GM10266 (cell line): ENCODE measurements at regions not wholly inside any gene's neighbourhood (a gene's known extent, or its start where the extent isn't known, plus 50 kb on each side); places are given as distances from the start of the nearest gene placed in this dataset.

ENCODE experiments used
- DNase-seq: peaks from one replicate; pipeline ENCODE4 v3.0.0; 2012; ENCODE audit errors: extremely low spot score
- CTCF ChIP-seq: IDR thresholded peaks from 2 replicates; pipeline ENCODE4 v1.5.1; 2012; ENCODE audit warnings: mild to moderate bottlenecking, low read depth; ENCODE audit not compliant: control insufficient read depth, insufficient read depth; ENCODE audit errors: missing control alignments

GRCh38 chr2:13791019-13791547, 841.4 kb upstream of the LRATD1 start:
- no peak for DNase-seq
- TF ChIP-seq CTCF = no peak

- no peak for DNase-seq
- no peak for TF ChIP-seq CTCF
These were observed 826.0 kb upstream of the LRATD1 start for GRCh38 chr2:13806539-13806938.

- TF ChIP-seq CTCF = no peak
- no peak for DNase-seq
These were observed 819.3 kb upstream of the LRATD1 start for GRCh38 chr2:13813236-13813635.

GRCh38 chr2:13818002-13818401, 814.5 kb upstream of the LRATD1 start:
- TF ChIP-seq CTCF = no peak
- no peak for DNase-seq

- no peak for TF ChIP-seq CTCF
- DNase-seq = no peak
These were observed 812.6 kb upstream of the LRATD1 start for GRCh38 chr2:13819896-13820295.

- DNase-seq = no peak
These were observed 811.1 kb upstream of the LRATD1 start for GRCh38 chr2:13821255-13821880.

More at GRCh38 chr2:13821255-13821880, 811.1 kb upstream of the LRATD1 start:
- TF ChIP-seq CTCF = no peak
